ENCODE measurements at regions not wholly inside any gene's neighbourhood (a gene's known extent, or its start where the extent isn't known, plus 50 kb on each side); places are given as distances from the start of the nearest gene placed in this dataset.

DNA sequence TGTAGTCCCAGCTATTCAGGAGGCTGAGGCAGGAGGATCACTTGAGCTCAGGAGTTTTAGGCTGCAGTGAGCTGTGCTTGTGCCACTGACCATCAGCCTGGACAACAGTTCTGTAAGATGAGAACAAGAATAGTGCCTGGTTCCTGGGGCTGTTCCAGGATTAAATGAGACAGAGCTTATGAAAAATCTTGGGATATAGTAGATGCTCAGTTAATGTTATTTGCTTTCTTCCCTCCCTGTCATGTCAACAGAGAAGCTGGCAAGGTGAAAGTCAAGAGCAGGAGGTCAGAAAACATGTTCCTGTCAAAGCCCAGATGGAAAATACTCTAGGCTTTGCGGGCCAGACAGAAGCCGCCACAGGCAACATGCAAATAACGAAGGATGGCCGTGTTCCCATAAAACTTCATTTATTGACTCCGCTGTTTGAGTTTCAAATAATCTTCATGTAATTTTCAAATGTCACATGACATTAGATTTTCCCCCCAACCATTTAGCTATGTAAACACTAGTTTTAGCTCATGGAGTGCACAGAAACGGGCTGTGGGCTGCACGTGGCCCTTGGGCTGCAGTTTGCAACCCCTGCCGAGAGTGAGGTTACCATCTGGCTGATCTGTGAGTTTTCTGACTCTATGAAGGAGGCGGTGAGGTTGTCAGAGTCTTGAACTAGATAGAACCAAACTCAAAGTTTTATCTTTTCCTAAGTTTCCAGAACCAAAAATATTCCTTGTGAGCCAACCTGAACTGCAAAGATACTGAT, 63.4 kb upstream of the PMEPA1 start:
- Histone ChIP-seq H3K23me2 (ENCODE audit: low read depth, low read length) (no peaks in the 10 kb centered on the region), H2BK120ac (replicated peaks; ENCODE audit: low read depth, low read length) (no peak overlapping the region), H2BK20ac (ENCODE audit: low read length) (no peak overlapping the region), H2AK5ac (ENCODE audit: low read depth, low read length) (no peak overlapping the region), H3K18ac (ENCODE audit: extremely low read depth, low read length) (no peak overlapping the region), H2AFZ (ENCODE audit: low read length) (no peak overlapping the region), H3K9ac (replicated peaks in 1 of 4; ENCODE audit: extremely low read depth in 1 of 4, low read depth in 3 of 4, low read length in 3 of 4) (no peak overlapping the region), H3K56ac (replicated peaks; ENCODE audit: insufficient read length, low read depth, low read length) (no peak overlapping the region), H2BK5ac (ENCODE audit: low read depth, low read length) (no peak overlapping the region), H3K27me3 (replicated peaks in 1 of 4; ENCODE audit: control insufficient read depth in 3 of 4, extremely low read depth in 1 of 4, insufficient read depth in 3 of 4, low read length in 3 of 4) (no peaks in the 10 kb centered on the region), H3K9me3 (ENCODE audit: insufficient read depth in 2 of 2, low read depth in 1 of 2, low read length in 1 of 2) (no peaks in the 10 kb centered on the region), H3K4ac (replicated peaks; ENCODE audit: insufficient read length, low read depth, low read length) (no peak overlapping the region), H2BK12ac (ENCODE audit: low read depth, low read length) (no peak overlapping the region), H3K36me3 (ENCODE audit: control insufficient read depth in 2 of 4, insufficient read depth in 4 of 4, low read length in 3 of 4) (no peaks in the 10 kb centered on the region), H3K27ac (ENCODE audit: low read depth, low read length) (no peak overlapping the region), H4K20me1 (replicated peaks in 1 of 2; ENCODE audit: control insufficient read depth in 1 of 2, insufficient read depth in 2 of 2, low read length in 2 of 2) (no peaks in the 10 kb centered on the region), H3K14ac (ENCODE audit: insufficient read length) (no peak overlapping the region), H3K4me3 (ENCODE audit: extremely low read depth in 1 of 4, insufficient read depth in 2 of 4, low read depth in 3 of 4, low read length in 4 of 4) (no peak overlapping the region), H3K4me2 (ENCODE audit: insufficient read depth in 1 of 2, low read depth in 2 of 2, low read length in 2 of 2) (no peak overlapping the region), H2BK15ac (ENCODE audit: low read length) (no peak overlapping the region), H3K79me1 (ENCODE audit: low read depth, low read length) (no peaks in the 10 kb centered on the region), H3K23ac (ENCODE audit: insufficient read length) (no peak overlapping the region), H4K91ac (replicated peaks; ENCODE audit: insufficient read length, low read length) (no peak overlapping the region), H3K4me1 (replicated peaks in 1 of 4; ENCODE audit: control insufficient read depth in 3 of 4, insufficient read depth in 4 of 4, low read length in 3 of 4) (peaks cover 0 to 5% (median 3%) of the 10 kb centered on the region in 4 experiments; a peak in 3 of 7 replicates), H3K79me2 (ENCODE audit: control insufficient read depth in 1 of 2, insufficient read depth in 2 of 2, low read length in 2 of 2) (no peaks in the 10 kb centered on the region), H4K8ac (ENCODE audit: extremely low read depth, insufficient read depth, low read length) (no peak overlapping the region; the same call in 1 of the 2 replicates), H4K5ac (ENCODE audit: insufficient read length, low read depth, low read length) (no peak overlapping the region)
- 88% methylated on average over 9 of the region's 9 CpGs; no CpG with 5 or more reads in 1 of the 2 experiments for WGBS, 2 experiments (ENCODE audit: extremely low coverage in 1 of 2, insufficient coverage in 1 of 2, insufficient read length in 1 of 2, insufficient replicate concordance in 2 of 2, low coverage in 1 of 2, low lambda C conversion rate in 2 of 2, missing lambda C conversion rate in 1 of 2)
- DNase-seq (ENCODE audit: low read depth in 1 of 2, low spot score in 2 of 2) (no peak), FAIRE-seq (no peak)
- CTCF ChIA-PET (ENCODE audit: partially characterized antibody), result interaction anchor here (0.6 to 2.4 kb wide), 6 partner anchors 11 to 119 kb away, joined by 3 to 6 read pairs (median 4); no protein-coding TSS in a partner anchor
- POLR2A ChIA-PET (ENCODE audit: partially characterized antibody), result no interaction called here
- TF ChIP-seq CEBPB (IDR thresholded peaks at IDR 0.05; ENCODE audit: low read depth, low read length), result no peak
- no peak for TF ChIP-seq GABPA (IDR thresholded peaks at IDR 0.05; ENCODE audit: borderline replicate concordance, insufficient read depth, low read length)
- TF ChIP-seq ATF2 (IDR thresholded peaks at IDR 0.05; ENCODE audit: low read length), result no peak
- no peak for TF ChIP-seq CBX5 (IDR thresholded peaks at IDR 0.05; ENCODE audit: low read depth, low read length)
- no peak for TF ChIP-seq KDM1A (IDR thresholded peaks at IDR 0.05; ENCODE audit: borderline replicate concordance, low read length)
- TF ChIP-seq SIN3A (conservative IDR thresholded peaks at IDR 0.05 in 1 of 2, IDR thresholded peaks at IDR 0.05 in 1 of 2; ENCODE audit: low read depth in 1 of 2, low read length in 2 of 2), result no peak
- no peak for TF ChIP-seq USF2 (IDR thresholded peaks at IDR 0.05; ENCODE audit: low read length)
- no peak for TF ChIP-seq ASH2L (IDR thresholded peaks at IDR 0.05; ENCODE audit: low read length)
- TF ChIP-seq SIRT6 (IDR thresholded peaks at IDR 0.05; ENCODE audit: low read length), result no peak
- no peak for TF ChIP-seq BRCA1 (IDR thresholded peaks at IDR 0.05; ENCODE audit: low read depth, low read length)
- TF ChIP-seq CHD2 (IDR thresholded peaks at IDR 0.05; ENCODE audit: low read length), result no peak

Data from H1 (cell line).